HG02763 (cell line): ENCODE measurements at regions not wholly inside any gene's neighbourhood (a gene's known extent, or its start where the extent isn't known, plus 50 kb on each side); places are given as distances from the start of the nearest gene placed in this dataset.

Experiments
- ATAC-seq: cut with Tn5 transposase; IDR thresholded peaks from one replicate; pipeline ENCODE4 v1.9.1; 2021; ENCODE audit warnings: mild to moderate bottlenecking, moderate library complexity; ENCODE audit not compliant: unreplicated experiment

GRCh38 chr14:59087711-59088110, 100.8 kb upstream of the DAAM1 start:
- no peak for ATAC-seq

- ATAC-seq = no peak
These were observed 97.9 kb upstream of the DAAM1 start for GRCh38 chr14:59090572-59090971.

GRCh38 chr14:59091404-59091803, 97.1 kb upstream of the DAAM1 start:
- no peak for ATAC-seq

- no peak for ATAC-seq
These were observed 96.5 kb upstream of the DAAM1 start for GRCh38 chr14:59091976-59092375.

GRCh38 chr14:59093902-59094301, 94.6 kb upstream of the DAAM1 start:
- no peak for ATAC-seq

GRCh38 chr14:59096303-59096702, 92.2 kb upstream of the DAAM1 start:
- no peak for ATAC-seq

- no peak for ATAC-seq
These were observed 90.8 kb upstream of the DAAM1 start for GRCh38 chr14:59097681-59098080.

- no peak for ATAC-seq
These were observed 90.1 kb upstream of the DAAM1 start for GRCh38 chr14:59098377-59098776.

- ATAC-seq = no peak
These were observed 88.3 kb upstream of the DAAM1 start for GRCh38 chr14:59100205-59100604.

GRCh38 chr14:59101476-59101875, 87.0 kb upstream of the DAAM1 start:
- ATAC-seq = no peak

GRCh38 chr14:59103396-59103795, 85.1 kb upstream of the DAAM1 start:
- ATAC-seq = no peak

GRCh38 chr14:59107819-59108218, 80.6 kb upstream of the DAAM1 start:
- no peak for ATAC-seq

- ATAC-seq = no peak
These were observed 71.5 kb upstream of the DAAM1 start for GRCh38 chr14:59116984-59117415.

GRCh38 chr14:59117754-59118528, 70.5 kb upstream of the DAAM1 start:
- no peak for ATAC-seq

GRCh38 chr14:59120921-59121320, 67.5 kb upstream of the DAAM1 start:
- no peak for ATAC-seq

GRCh38 chr14:59123531-59123930, 64.9 kb upstream of the DAAM1 start:
- ATAC-seq = no peak

GRCh38 chr14:59123975-59124374, 64.5 kb upstream of the DAAM1 start:
- ATAC-seq = no peak

GRCh38 chr14:59125156-59125555, 63.3 kb upstream of the DAAM1 start:
- ATAC-seq = no peak

- peak; percentile 58 for ATAC-seq
These were observed 61.6 kb upstream of the DAAM1 start for GRCh38 chr14:59126714-59127436.

- no peak for ATAC-seq
These were observed 61.1 kb upstream of the DAAM1 start for GRCh38 chr14:59127437-59127732.

GRCh38 chr14:59130462-59130861, 58.0 kb upstream of the DAAM1 start:
- no peak for ATAC-seq

- ATAC-seq = no peak
These were observed 56.3 kb upstream of the DAAM1 start for GRCh38 chr14:59131938-59132795.
